DMS114 treated with DMSO at 0.1 percent for 48 hours (cell line): ENCODE measurements at regions not wholly inside any gene's neighbourhood (a gene's known extent, or its start where the extent isn't known, plus 50 kb on each side); places are given as distances from the start of the nearest gene placed in this dataset.

Experiments used
- DNase-seq: peaks from one replicate; lab custom pipeline; 2025; ENCODE audit not compliant: unreplicated experiment; lab: John Stamatoyannopoulos, UW

DNA sequence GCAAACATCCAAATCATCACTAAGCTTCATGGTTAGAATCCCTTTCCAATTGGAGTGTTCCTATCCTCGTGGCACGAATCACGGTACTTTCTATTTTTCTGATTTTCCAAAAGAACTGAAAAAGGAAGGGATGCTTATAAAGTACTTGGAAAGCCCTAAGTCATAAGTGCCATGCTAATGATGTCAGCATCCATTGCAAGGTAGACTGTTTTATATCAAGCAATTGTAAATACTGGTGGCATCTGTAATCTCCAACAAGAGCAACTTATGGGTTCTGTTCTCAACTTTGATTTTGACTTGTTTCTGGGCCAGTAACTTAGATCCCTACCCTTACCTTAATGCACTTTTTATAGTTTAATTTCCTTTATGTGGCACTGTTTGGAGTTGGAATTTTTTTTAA, 619.5 kb downstream of the BCL11A start:
- DNase-seq, result no peak

GRCh38 chr2:59932341-59932740, 621.1 kb downstream of the BCL11A start:
- DNase-seq, result no peak

DNA sequence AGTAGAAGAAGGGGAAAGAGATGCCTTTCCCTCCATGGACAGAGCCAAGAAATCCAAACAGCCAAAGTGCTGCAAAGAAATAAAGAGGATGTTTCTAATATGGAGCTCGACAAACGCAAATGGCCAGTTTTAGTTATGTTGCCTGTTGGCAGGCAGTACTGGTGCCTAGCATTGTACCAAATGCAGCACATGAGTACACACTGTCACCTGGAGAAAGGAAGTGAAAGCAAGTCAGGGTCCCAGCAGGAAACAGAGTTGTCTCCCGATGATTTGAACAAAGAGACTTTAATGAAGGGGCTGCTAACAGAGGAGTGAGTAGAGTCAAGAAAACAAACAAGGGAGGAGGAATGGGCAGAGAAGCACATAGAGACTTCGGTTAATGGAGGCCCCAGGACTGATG, 623.0 kb downstream of the BCL11A start:
- DNase-seq, result no peak

DNA sequence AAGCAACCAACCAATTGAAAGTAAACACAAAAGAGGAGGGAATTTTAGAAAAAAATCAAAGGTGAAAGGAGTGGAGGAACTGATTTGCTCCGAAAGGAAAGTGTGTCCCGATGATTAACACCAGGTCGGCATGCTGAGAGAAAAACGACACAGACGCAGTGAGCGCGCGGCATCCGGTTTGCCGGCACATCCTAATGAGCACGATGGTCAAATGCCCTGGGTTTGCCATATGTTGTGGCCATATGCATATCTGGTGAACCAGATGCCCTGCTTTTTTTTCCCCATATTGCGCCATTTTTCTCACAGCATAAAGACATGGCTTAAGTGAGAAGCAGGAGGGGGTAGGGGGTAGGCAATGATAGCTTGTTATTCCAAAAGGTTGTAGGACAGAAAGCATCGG, 626.7 kb downstream of the BCL11A start:
- DNase-seq, result no peak

DNA sequence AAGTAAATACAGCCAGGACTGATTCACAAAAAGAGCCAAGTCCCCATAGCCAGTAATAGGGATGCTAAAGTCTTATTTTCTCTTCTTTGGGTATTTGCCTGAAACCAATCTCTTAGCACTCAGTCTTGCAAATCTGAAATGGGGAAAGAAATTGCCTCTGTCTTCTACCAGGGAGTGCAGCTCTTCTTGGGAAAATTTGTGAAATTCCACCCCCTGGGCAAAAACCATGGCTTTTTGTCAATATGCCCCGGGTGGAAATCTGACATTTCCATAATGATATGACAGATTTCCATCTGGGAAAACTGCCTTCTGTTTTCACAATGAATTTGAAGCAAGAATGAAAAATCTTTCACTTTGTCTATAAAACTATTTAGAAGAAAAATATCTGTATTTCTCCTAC, 628.1 kb downstream of the BCL11A start:
- no peak for DNase-seq

DNA sequence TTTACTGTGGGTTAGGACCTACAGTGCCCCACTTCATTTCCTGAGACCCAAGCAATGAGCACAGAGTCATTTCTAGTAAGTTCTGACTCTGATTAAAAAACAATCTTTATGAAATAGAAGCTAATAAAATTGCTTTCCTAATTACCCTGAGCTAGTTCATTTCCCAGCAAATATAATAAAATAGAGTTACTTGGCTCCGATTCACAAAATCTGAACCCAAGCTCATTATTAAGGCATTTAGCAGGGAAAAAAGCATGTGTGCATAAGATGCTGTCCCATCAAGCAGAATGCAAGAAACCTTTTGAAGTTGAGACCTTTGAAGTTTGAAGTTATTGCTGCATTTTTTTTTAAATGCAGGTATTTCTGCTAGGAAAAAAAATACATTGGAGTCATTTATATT, 629.1 kb downstream of the BCL11A start:
- DNase-seq, result no peak

DNA sequence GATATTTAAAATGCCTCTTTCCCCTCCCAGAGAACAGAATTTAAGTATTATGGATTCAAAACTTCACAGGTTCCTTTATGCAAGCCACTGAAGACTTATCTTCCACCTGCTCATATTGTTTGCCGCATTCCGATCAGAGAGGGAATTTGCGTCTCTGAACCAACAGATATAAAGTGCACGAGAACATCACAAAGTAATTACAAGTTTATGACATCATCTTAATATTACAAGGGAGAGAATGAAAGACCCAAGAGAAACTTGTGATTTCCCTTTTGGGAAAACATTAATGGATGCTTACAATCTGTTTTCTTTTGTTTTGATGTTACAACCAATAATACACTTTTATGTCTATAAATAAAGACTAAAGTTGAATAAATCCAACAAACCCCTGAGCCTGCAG, 631.0 kb downstream of the BCL11A start:
- DNase-seq, result no peak

GRCh38 chr2:59921743-59922142, 631.7 kb downstream of the BCL11A start:
- no peak for DNase-seq

DNA sequence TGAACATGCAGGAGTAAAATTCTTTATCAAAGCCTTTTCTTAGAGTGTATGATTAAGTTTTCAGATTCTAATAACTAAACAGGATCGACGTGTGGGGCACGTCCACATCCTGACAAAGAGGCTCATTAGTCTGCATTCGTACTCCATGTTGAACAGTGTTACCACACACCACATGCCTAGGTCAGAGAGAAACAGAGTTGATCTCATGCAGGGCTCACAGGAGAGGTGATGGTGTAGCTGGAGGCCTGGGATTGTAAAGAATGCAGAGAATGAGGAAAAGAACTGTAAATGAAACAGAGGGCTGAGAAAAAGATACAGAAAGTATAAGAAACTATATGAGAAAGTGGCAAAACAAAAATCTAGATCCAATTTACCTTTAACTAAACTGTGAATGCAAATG, 632.5 kb downstream of the BCL11A start:
- DNase-seq, result no peak

- DNase-seq, result no peak
These were observed 633.1 kb downstream of the BCL11A start for GRCh38 chr2:59920307-59920706.

- no peak for DNase-seq
These were observed 633.9 kb downstream of the BCL11A start for GRCh38 chr2:59919579-59919978.

GRCh38 chr2:59912042-59912441, 641.4 kb downstream of the BCL11A start:
- DNase-seq, result no peak

- no peak for DNase-seq
These were observed 643.3 kb downstream of the BCL11A start for GRCh38 chr2:59910166-59910565.

GRCh38 chr2:59909147-59909546, 644.3 kb downstream of the BCL11A start:
- DNase-seq, result no peak

DNA sequence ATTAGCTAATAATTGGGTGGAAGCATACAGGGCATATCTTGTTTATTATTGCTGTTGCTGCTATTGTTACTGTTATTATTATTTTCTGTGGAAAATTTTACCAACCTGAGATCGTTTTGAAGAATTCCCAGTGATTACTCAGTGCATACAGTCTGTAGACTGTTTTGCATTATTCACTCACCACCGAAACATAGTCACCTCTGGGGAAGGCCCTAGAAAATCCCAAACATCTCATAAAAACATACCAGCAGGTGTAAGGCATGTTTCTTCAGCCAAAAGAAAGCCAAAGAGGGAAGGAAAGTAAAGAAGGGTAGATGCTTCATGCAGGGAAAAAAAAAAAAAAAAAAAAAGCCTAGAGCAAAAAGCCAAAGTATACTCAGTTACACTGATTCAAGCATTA, 647.7 kb downstream of the BCL11A start:
- DNase-seq, result no peak

DNA sequence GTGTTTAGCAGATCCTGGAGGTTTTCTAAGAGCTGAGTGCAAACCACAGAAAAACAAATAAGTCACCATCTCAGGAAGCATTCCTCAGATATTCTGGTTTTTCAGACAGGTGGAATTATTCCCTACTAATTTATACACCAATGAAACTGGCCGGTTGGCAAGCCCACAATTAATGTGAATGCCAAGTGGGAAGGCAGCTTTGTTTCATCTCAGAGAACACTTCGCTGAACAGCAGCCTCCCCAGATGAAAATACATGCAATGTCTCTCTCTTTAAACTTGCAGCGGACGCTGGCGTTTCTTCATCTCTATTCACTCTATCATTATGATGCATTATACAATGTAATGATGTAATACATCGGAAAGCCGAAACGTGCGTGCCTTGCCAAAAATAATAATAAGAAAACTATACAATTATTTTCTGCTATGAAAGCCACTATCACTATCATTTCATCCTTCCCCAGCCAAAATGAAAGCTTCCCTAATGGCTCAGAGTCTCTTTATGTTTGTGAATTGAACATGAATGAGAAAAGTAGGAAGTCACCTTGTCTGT, 649.4 kb downstream of the BCL11A start:
- DNase-seq, result no peak

DNA sequence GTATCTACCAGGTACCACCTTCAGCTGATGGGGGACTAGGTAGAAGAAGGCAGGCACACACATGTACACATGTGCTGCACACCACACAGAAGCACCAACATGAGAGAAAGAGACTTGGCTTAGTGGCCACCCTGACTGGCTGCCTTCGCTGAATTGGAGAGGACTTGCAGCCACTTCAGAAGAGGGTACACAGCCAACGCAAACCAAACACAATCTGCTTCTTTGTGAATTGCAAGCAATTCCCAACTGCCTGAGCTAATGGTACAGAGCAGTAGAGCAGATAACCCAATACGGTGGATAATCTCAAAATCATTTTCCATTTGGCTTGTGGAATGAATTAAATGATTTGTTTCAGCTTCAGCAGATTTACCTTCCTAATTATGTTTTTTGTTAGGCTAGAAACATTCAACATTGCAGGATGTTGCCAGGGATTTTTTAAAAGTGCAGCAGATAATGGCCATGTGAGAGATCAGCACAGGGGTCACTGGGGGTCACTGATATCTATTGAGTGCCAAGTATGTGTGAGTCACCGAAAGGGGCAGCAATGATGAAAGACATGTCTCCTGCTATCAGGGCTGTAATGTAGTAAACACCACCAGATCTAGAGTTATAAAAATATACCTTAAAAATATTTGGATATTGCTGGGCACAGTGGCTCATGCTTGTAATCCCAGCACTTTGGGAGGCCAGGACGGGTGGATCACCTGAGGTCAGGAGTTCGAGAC, 652.6 kb downstream of the BCL11A start:
- no peak for DNase-seq

GRCh38 chr2:59899692-59900091, 653.8 kb downstream of the BCL11A start:
- no peak for DNase-seq

GRCh38 chr2:59896499-59897245, 656.8 kb downstream of the BCL11A start:
- DNase-seq, result no peak

- no peak for DNase-seq
These were observed 659.8 kb downstream of the BCL11A start for GRCh38 chr2:59893612-59894011.

DNA sequence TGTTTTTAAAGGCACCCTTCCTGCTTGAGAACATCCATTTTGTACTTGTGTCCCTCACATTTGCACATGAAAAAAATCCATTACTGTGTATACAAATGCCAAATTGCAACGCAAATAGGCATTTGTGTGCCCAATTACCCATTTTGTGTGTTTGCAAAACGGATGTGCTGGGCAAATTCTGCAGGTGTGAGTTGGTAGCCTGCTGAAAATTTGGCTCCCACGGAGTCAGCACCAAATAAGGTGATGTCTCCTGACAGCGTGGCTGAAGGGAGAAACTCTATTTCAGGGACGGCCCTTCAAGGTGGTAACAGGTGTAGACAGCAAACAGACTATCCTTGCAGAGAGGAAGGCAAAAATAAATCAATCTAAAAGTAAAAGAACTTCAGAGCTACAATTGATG, 661.1 kb downstream of the BCL11A start:
- no peak for DNase-seq

DNA sequence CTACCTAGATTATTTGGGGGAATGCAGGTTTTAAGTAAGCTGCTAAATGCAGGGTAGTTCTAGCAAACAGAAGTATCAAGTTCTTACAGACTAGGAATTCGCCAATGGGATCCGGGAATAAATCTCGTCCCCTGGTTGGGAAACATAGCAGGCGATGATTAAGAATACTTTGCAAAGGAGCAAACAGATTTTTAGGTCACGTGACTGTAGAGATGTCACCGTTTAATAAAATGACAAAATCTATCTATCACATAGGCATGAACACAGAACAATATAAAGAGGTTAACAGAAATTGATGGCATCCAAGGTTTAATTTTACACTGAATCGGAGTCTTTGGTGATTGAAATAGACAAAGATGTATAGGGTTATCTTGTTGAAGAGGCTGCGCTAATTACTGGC, 664.1 kb downstream of the BCL11A start:
- no peak for DNase-seq
